Inflammatory macrophage (primary cell): ENCODE measurements at regions not wholly inside any gene's neighbourhood (a gene's known extent, or its start where the extent isn't known, plus 50 kb on each side); places are given as distances from the start of the nearest gene placed in this dataset.
"Not testable (repeated sequence)": the region's sequence is repeated elsewhere in the genome, so short reads cannot be mapped to it uniquely, and the experiment has no call there.

ENCODE experiments used
- DNase-seq, 2 donors: peaks; one replicate each; pipeline ENCODE4 v3.0.0-alpha.2; 2020 to 2022

- DNase-seq: no peak
Measured at GRCh38 chr2:116513991-116514390, 1300.5 kb upstream of the DDX18 start.

GRCh38 chr2:116517936-116518335 is 1296.6 kb upstream of the DDX18 start:
- no peak for DNase-seq

GRCh38 chr2:116537811-116538210 is 1276.7 kb upstream of the DDX18 start:
- DNase-seq: no peak

GRCh38 chr2:116545286-116546068 is 1269.0 kb upstream of the DDX18 start:
- no peak for DNase-seq

- DNase-seq: not testable (repeated sequence)
Measured at GRCh38 chr2:116552738-116553419, 1261.6 kb upstream of the DDX18 start.

GRCh38 chr2:116580209-116580608 is 1234.3 kb upstream of the DDX18 start:
- no peak for DNase-seq

- no peak for DNase-seq
Measured at GRCh38 chr2:116582850-116583249, 1231.6 kb upstream of the DDX18 start.

- no peak for DNase-seq
Measured at GRCh38 chr2:116585669-116586327, 1228.7 kb upstream of the DDX18 start.

- DNase-seq: no peak
Measured at GRCh38 chr2:116586328-116586689, 1228.2 kb upstream of the DDX18 start.
